GM12892 (cell line): ENCODE measurements at regions not wholly inside any gene's neighbourhood (a gene's known extent, or its start where the extent isn't known, plus 50 kb on each side); places are given as distances from the start of the nearest gene placed in this dataset.

Experiments
- POLR2A ChIP-seq: IDR thresholded peaks from 2 replicates; pipeline ENCODE4 v1.6.1; 2011; ENCODE audit warnings: low read depth, low read length, control low read depth
- POLR2AphosphoS5 ChIP-seq: IDR thresholded peaks from 2 replicates; pipeline ENCODE4 v1.6.1; 2011; ENCODE audit warnings: low read depth, low read length, control low read depth
- TAF1 ChIP-seq: IDR thresholded peaks from 2 replicates; pipeline ENCODE4 v1.6.1; 2011; ENCODE audit warnings: low read depth, mild to moderate bottlenecking, control low read depth, low read length, borderline replicate concordance

GRCh38 chr10:128418819-128419218 is 292.6 kb upstream of the MKI67 start:
- TF ChIP-seq POLR2A (no peak), TAF1 (no peak), POLR2AphosphoS5 (no peak)
